Sigmoid colon (tissue), 6 donors: ENCODE measurements at regions not wholly inside any gene's neighbourhood (a gene's known extent, or its start where the extent isn't known, plus 50 kb on each side); places are given as distances from the start of the nearest gene placed in this dataset.

Experiments used
- DNase-seq: peaks from one replicate; pipeline ENCODE4 v3.0.0-alpha.2; 2019
- H3K27ac ChIP-seq, 4 donors: fragments of 200-600 bp; sonication (generic); one replicate each; pipeline ENCODE4 v1.5.1; 2016 to 2019; ENCODE audit warnings: mild to moderate bottlenecking in 1 of 4
- H3K27me3 ChIP-seq, 3 donors: fragments of 200-600 bp; sonication (generic); one replicate each; pipeline ENCODE4 v1.5.1; 2019; ENCODE audit warnings: mild to moderate bottlenecking in 1 of 3
- H3K36me3 ChIP-seq, 4 donors: fragments of 200-600 bp; sonication (generic); one replicate each; pipeline ENCODE4 v1.5.1; 2016 to 2019
- H3K4me1 ChIP-seq, 4 donors: fragments of 200-600 bp; sonication (generic); one replicate each; pipeline ENCODE4 v1.5.1; 2017 to 2019
- H3K4me3 ChIP-seq, 4 donors: fragments of 200-600 bp; sonication (generic); one replicate each; pipeline ENCODE4 v1.5.1; 2017 to 2019; ENCODE audit warnings: mild to moderate bottlenecking in 2 of 4, moderate library complexity in 1 of 4
- H3K9me3 ChIP-seq, 4 donors: fragments of 200-600 bp in 3 of 4; sonication (generic) in 3 of 4; one replicate each; pipeline versions ENCODE4 v1.5.1 to v1.6.1; 2013 to 2019
- CTCF ChIP-seq, 4 experiments: fragments of 450-650 bp in 3 of 4; fragments of 200-600 bp in 1 of 4; IDR thresholded peaks; one replicate each; pipeline ENCODE4 v1.5.1; 2016 to 2019; ENCODE audit warnings: antibody characterized with exemption in 4 of 4, mild to moderate bottlenecking in 3 of 4, moderate library complexity in 2 of 4
- EP300 ChIP-seq, 4 donors: sonication (generic); formaldehyde crosslinking; IDR thresholded peaks; one replicate each; pipeline ENCODE4 v1.6.1; 2017; ENCODE audit warnings: antibody characterized with exemption in 4 of 4
- POLR2A ChIP-seq, 2 donors: fragments of 450-650 bp; IDR thresholded peaks; one replicate each; pipeline ENCODE4 v1.6.1; 2016; ENCODE audit warnings: antibody characterized with exemption in 2 of 2, mild to moderate bottlenecking in 2 of 2, moderate library complexity in 2 of 2
- POLR2AphosphoS5 ChIP-seq, 4 donors: sonication (generic); formaldehyde crosslinking; IDR thresholded peaks; one replicate each; pipeline ENCODE4 v1.6.1; 2017; ENCODE audit warnings: antibody characterized with exemption in 4 of 4
- WGBS, 2 donors: extraction: QIAGEN DNeasy Blood & Tissue Kit; methylation state at CpG; one replicate each; pipeline ENCODE4 v1.1.7; 2013; 5-methylcytosine and 5-hydroxymethylcytosine counted together
- intact Hi-C: fragments of 100-400 bp; cut with DNase I; formaldehyde crosslinking; loops from one replicate; pipeline ENCODE4 v1.15.1; 2023
- donor health status: healthy with polysubstance abuse.
- donor health status: healthy.

- DNase-seq: no peak
- no peak overlapping the region for H3K27ac ChIP-seq
- intact Hi-C loops: no loop called here
- no peaks in the 10 kb centered on the region for H3K4me1 ChIP-seq
- H3K4me3 ChIP-seq: no peak overlapping the region
- TF ChIP-seq POLR2AphosphoS5 (IDR thresholded peaks at IDR 0.05): no peak
- TF ChIP-seq POLR2A (IDR thresholded peaks at IDR 0.05): no peak
- TF ChIP-seq CTCF (IDR thresholded peaks at IDR 0.05): no peak
- TF ChIP-seq EP300 (IDR thresholded peaks at IDR 0.05): no peak
- no peaks in the 10 kb centered on the region for H3K27me3 ChIP-seq
- H3K9me3 ChIP-seq: peaks cover 0 to 10% (median 0%) of the 10 kb centered on the region in 4 donors
- H3K36me3 ChIP-seq: no peaks in the 10 kb centered on the region
Measured at GRCh38 chr14:44372231-44372630, 134.9 kb downstream of the FSCB start.

- Histone ChIP-seq H3K4me1 (no peaks in the 10 kb centered on the region), H3K4me3 (no peak overlapping the region), H3K27me3 (no peaks in the 10 kb centered on the region), H3K36me3 (no peaks in the 10 kb centered on the region), H3K27ac (no peak overlapping the region), H3K9me3 (peaks cover 0 to 4% (median 0%) of the 10 kb centered on the region in 4 donors)
- no peak for TF ChIP-seq POLR2A (IDR thresholded peaks at IDR 0.05)
- no peak for TF ChIP-seq EP300 (IDR thresholded peaks at IDR 0.05)
- no peak for TF ChIP-seq POLR2AphosphoS5 (IDR thresholded peaks at IDR 0.05)
- no peak for TF ChIP-seq CTCF (IDR thresholded peaks at IDR 0.05)
- WGBS, 2 donors: 68 to 89% methylated on average over 1 of the region's 1 CpG
- no peak for DNase-seq
- intact Hi-C loops: no loop called here
Measured at GRCh38 chr14:44370727-44371126, 136.4 kb downstream of the FSCB start.

- H3K27ac ChIP-seq: no peak overlapping the region
- peaks cover 0 to 4% (median 0%) of the 10 kb centered on the region in 4 donors for H3K9me3 ChIP-seq
- no peak overlapping the region for H3K4me3 ChIP-seq
- no peaks in the 10 kb centered on the region for H3K4me1 ChIP-seq
- TF ChIP-seq POLR2A (IDR thresholded peaks at IDR 0.05) (no peak), EP300 (IDR thresholded peaks at IDR 0.05) (no peak), POLR2AphosphoS5 (IDR thresholded peaks at IDR 0.05) (no peak), CTCF (IDR thresholded peaks at IDR 0.05) (no peak)
- no peaks in the 10 kb centered on the region for H3K36me3 ChIP-seq
- H3K27me3 ChIP-seq: no peaks in the 10 kb centered on the region
- no peak for DNase-seq
- intact Hi-C loops: no loop called here
Measured at GRCh38 chr14:44369401-44370123, 137.5 kb downstream of the FSCB start.

- intact Hi-C loops: no loop called here
- Histone ChIP-seq H3K27me3 (no peaks in the 10 kb centered on the region), H3K9me3 (no peaks in the 10 kb centered on the region), H3K4me1 (no peaks in the 10 kb centered on the region), H3K36me3 (no peaks in the 10 kb centered on the region), H3K27ac (no peak overlapping the region), H3K4me3 (no peak overlapping the region)
- no peak for DNase-seq
- TF ChIP-seq CTCF (IDR thresholded peaks at IDR 0.05) (no peak), POLR2A (IDR thresholded peaks at IDR 0.05) (no peak), POLR2AphosphoS5 (IDR thresholded peaks at IDR 0.05) (no peak), EP300 (IDR thresholded peaks at IDR 0.05) (no peak)
- WGBS, 2 donors: 61 to 82% methylated on average over 2 of the region's 2 CpGs
Measured at GRCh38 chr14:44361083-44361482, 146.0 kb downstream of the FSCB start.

GRCh38 chr14:44353805-44354204, 153.3 kb downstream of the FSCB start:
- Histone ChIP-seq H3K4me1 (no peaks in the 10 kb centered on the region), H3K4me3 (no peak overlapping the region), H3K9me3 (no peaks in the 10 kb centered on the region), H3K27me3 (no peaks in the 10 kb centered on the region), H3K27ac (no peak overlapping the region), H3K36me3 (no peaks in the 10 kb centered on the region)
- no peak for DNase-seq
- TF ChIP-seq EP300 (IDR thresholded peaks at IDR 0.05): no peak
- TF ChIP-seq POLR2AphosphoS5 (IDR thresholded peaks at IDR 0.05): no peak
- TF ChIP-seq CTCF (IDR thresholded peaks at IDR 0.05): no peak
- TF ChIP-seq POLR2A (IDR thresholded peaks at IDR 0.05): no peak
- whole genome bisulfite sequencing, 2 donors: 90 to 94% methylated on average over 3 of the region's 3 CpGs
- intact Hi-C loops: no loop called here
